Umbilical cord (tissue), 1 donor: ENCODE measurements at regions not wholly inside any gene's neighbourhood (a gene's known extent, or its start where the extent isn't known, plus 50 kb on each side); places are given as distances from the start of the nearest gene placed in this dataset.
A peak's percentile ranks its signal among the peaks of the same experiment; 100 is the strongest.

Source experiments
- DNase-seq: peaks from one replicate; pipeline ENCODE4 v3.0.0-alpha.2; 2015; ENCODE audit warnings: low spot score

- DNase-seq = no peak
These were observed 67.5 kb downstream of the PRR32 start for GRCh38 chrX:126886997-126887396.

GRCh38 chrX:126900937-126901336 lies 81.4 kb downstream of the PRR32 start:
- no peak for DNase-seq

GRCh38 chrX:126929071-126929470 lies 109.5 kb downstream of the PRR32 start:
- DNase-seq = no peak

GRCh38 chrX:126967225-126967624 lies 147.7 kb downstream of the PRR32 start:
- DNase-seq = no peak

GRCh38 chrX:126982158-126982557 lies 162.6 kb downstream of the PRR32 start:
- DNase-seq = no peak

- no peak for DNase-seq
These were observed 165.5 kb downstream of the PRR32 start for GRCh38 chrX:126985027-126985426.

- no peak for DNase-seq
These were observed 166.5 kb downstream of the PRR32 start for GRCh38 chrX:126985981-126986380.

- DNase-seq = peak; percentile 13
These were observed 174.6 kb downstream of the PRR32 start for GRCh38 chrX:126994032-126994600.

- no peak for DNase-seq
These were observed 192.1 kb downstream of the PRR32 start for GRCh38 chrX:127011629-127012028.

- no peak for DNase-seq
These were observed 205.5 kb downstream of the PRR32 start for GRCh38 chrX:127025013-127025412.

- DNase-seq = peak; percentile 55
These were observed 210.7 kb downstream of the PRR32 start for GRCh38 chrX:127030016-127030748.

GRCh38 chrX:127037159-127037558 lies 217.6 kb downstream of the PRR32 start:
- no peak for DNase-seq

- no peak for DNase-seq
These were observed 218.5 kb downstream of the PRR32 start for GRCh38 chrX:127038065-127038464.

- DNase-seq = peak; percentile 29
These were observed 238.5 kb downstream of the PRR32 start for GRCh38 chrX:127057891-127058619.

GRCh38 chrX:127085939-127086338 lies 266.4 kb downstream of the PRR32 start:
- no peak for DNase-seq

GRCh38 chrX:127112726-127113125 lies 293.2 kb downstream of the PRR32 start:
- peak; percentile 6 for DNase-seq

- DNase-seq = peak; percentile 29
These were observed 305.3 kb downstream of the PRR32 start for GRCh38 chrX:127124871-127125270.

GRCh38 chrX:127128282-127128681 lies 308.8 kb downstream of the PRR32 start:
- no peak for DNase-seq

GRCh38 chrX:127129510-127129909 lies 310.0 kb downstream of the PRR32 start:
- no peak for DNase-seq

- DNase-seq = no peak
These were observed 318.7 kb downstream of the PRR32 start for GRCh38 chrX:127138218-127138617.

- no peak for DNase-seq
These were observed 358.4 kb downstream of the PRR32 start for GRCh38 chrX:127177966-127178365.

- no peak for DNase-seq
These were observed 367.6 kb downstream of the PRR32 start for GRCh38 chrX:127187095-127187494.

GRCh38 chrX:127190381-127190780 lies 370.9 kb downstream of the PRR32 start:
- peak; percentile 26 for DNase-seq
